H9 (cell line): ENCODE measurements at regions not wholly inside any gene's neighbourhood (a gene's known extent, or its start where the extent isn't known, plus 50 kb on each side); places are given as distances from the start of the nearest gene placed in this dataset.

Experiments
- DNase-seq: peaks from one replicate; pipeline ENCODE4 v3.0.0-alpha.2; 2017
- H2AFZ ChIP-seq: one replicate; pipeline ENCODE4 v1.6.1; 2013; ENCODE audit warnings: mild to moderate bottlenecking, low read length, control low read depth, moderate library complexity
- H2AK5ac ChIP-seq: 2 replicates; pipeline ENCODE4 v1.6.1; 2013; ENCODE audit warnings: low read length, control low read depth, mixed read lengths; ENCODE audit not compliant: insufficient read length
- H2BK120ac ChIP-seq: one replicate; pipeline ENCODE4 v1.6.1; 2013; ENCODE audit warnings: low read depth, mild to moderate bottlenecking, low read length, control low read depth, inconsistent platforms; ENCODE audit not compliant: poor library complexity, severe bottlenecking
- H2BK12ac ChIP-seq: 2 replicates; pipeline ENCODE4 v1.6.1; 2013; ENCODE audit warnings: low read length, control low read depth, mixed read lengths, low read depth; ENCODE audit not compliant: insufficient read length
- H2BK15ac ChIP-seq: 2 replicates; pipeline ENCODE4 v1.6.1; 2013; ENCODE audit warnings: low read depth, low read length, control low read depth
- H2BK20ac ChIP-seq: one replicate; pipeline ENCODE4 v1.6.1; 2013; ENCODE audit warnings: low read depth, mild to moderate bottlenecking, low read length, control low read depth, inconsistent platforms; ENCODE audit not compliant: poor library complexity, severe bottlenecking
- H2BK5ac ChIP-seq: 2 replicates; pipeline ENCODE4 v1.6.1; 2013; ENCODE audit warnings: low read length, control low read depth, mixed read lengths; ENCODE audit not compliant: insufficient read length
- H3K14ac ChIP-seq: 2 replicates; pipeline ENCODE4 v1.6.1; 2013; ENCODE audit warnings: low read length, control low read depth; ENCODE audit not compliant: insufficient read depth
- H3K18ac ChIP-seq: 2 replicates; pipeline ENCODE4 v1.6.1; 2013; ENCODE audit warnings: low read depth, mild to moderate bottlenecking, mixed read lengths, low read length, control low read depth; ENCODE audit not compliant: insufficient read length
- H3K23ac ChIP-seq: 2 replicates; pipeline ENCODE4 v1.6.1; 2013; ENCODE audit warnings: low read length, control low read depth, mixed read lengths, low read depth; ENCODE audit not compliant: insufficient read length
- H3K23me2 ChIP-seq: 2 replicates; pipeline ENCODE4 v1.6.1; 2013; ENCODE audit warnings: low read depth, mild to moderate bottlenecking, mixed read lengths, low read length, control low read depth; ENCODE audit not compliant: insufficient read length, poor library complexity, severe bottlenecking
- H3K27ac ChIP-seq: 2 replicates; pipeline ENCODE4 v1.5.1; 2013; ENCODE audit warnings: low read length, control low read depth, mixed read lengths, low read depth; ENCODE audit not compliant: insufficient read length
- H3K27me3 ChIP-seq: 2 replicates; pipeline ENCODE4 v1.6.1; 2013; ENCODE audit warnings: low read length, control low read depth, inconsistent platforms; ENCODE audit not compliant: insufficient read depth
- H3K4ac ChIP-seq: 2 replicates; pipeline ENCODE4 v1.6.1; 2013; ENCODE audit warnings: low read depth, mild to moderate bottlenecking, control low read depth, inconsistent platforms, low read length, moderate library complexity
- H3K4me1 ChIP-seq: 2 replicates; pipeline ENCODE4 v1.6.1; 2013; ENCODE audit warnings: low read length, control low read depth, inconsistent platforms; ENCODE audit not compliant: insufficient read depth
- H3K4me2 ChIP-seq: 2 replicates; pipeline ENCODE4 v1.6.1; 2013; ENCODE audit warnings: low read length, control low read depth, mixed read lengths; ENCODE audit not compliant: insufficient read length, insufficient read depth
- H3K56ac ChIP-seq: 2 replicates; pipeline ENCODE4 v1.6.1; 2013; ENCODE audit warnings: low read depth, mild to moderate bottlenecking, mixed read lengths, low read length, control low read depth; ENCODE audit not compliant: insufficient read length
- H3K79me1 ChIP-seq: 2 replicates; pipeline ENCODE4 v1.6.1; 2013; ENCODE audit warnings: low read depth, mild to moderate bottlenecking, moderate library complexity, low read length, control low read depth, inconsistent platforms; ENCODE audit not compliant: insufficient read depth, poor library complexity, severe bottlenecking
- H3K79me2 ChIP-seq: 2 replicates; pipeline ENCODE4 v1.6.1; 2013; ENCODE audit warnings: low read length, control low read depth, inconsistent platforms; ENCODE audit not compliant: insufficient read depth
- H3K9ac ChIP-seq: 2 replicates; pipeline ENCODE4 v1.6.1; 2013; ENCODE audit warnings: low read length, control low read depth, mixed read lengths; ENCODE audit not compliant: insufficient read length; ENCODE audit errors: extremely low read depth
- H3K9me3 ChIP-seq: one replicate; pipeline ENCODE4 v1.6.1; 2013; ENCODE audit warnings: low read depth, low read length, inconsistent platforms; ENCODE audit not compliant: control insufficient read depth
- H3T11ph ChIP-seq: one replicate; pipeline ENCODE4 v1.6.1; 2013; ENCODE audit warnings: mild to moderate bottlenecking, low read length, control low read depth, inconsistent platforms
- H4K20me1 ChIP-seq: one replicate; pipeline ENCODE4 v1.6.1; 2013; ENCODE audit not compliant: control insufficient read depth, insufficient read length, insufficient read depth
- H4K5ac ChIP-seq: 2 replicates; pipeline ENCODE4 v1.6.1; 2013; ENCODE audit warnings: low read depth, mild to moderate bottlenecking, mixed read lengths, low read length, control low read depth; ENCODE audit not compliant: insufficient read length
- H4K8ac ChIP-seq: replicated peaks from 2 replicates; pipeline ENCODE4 v1.6.1; 2013; ENCODE audit warnings: low read length, control low read depth, mixed read lengths, low read depth; ENCODE audit not compliant: insufficient read length
- H4K91ac ChIP-seq: 2 replicates; pipeline ENCODE4 v1.6.1; 2013; ENCODE audit warnings: low read depth, mild to moderate bottlenecking, moderate library complexity, mixed read lengths, low read length, control low read depth; ENCODE audit not compliant: insufficient read length
- H3K27ac Mint-ChIP-seq, 3 experiments: 2 replicates in 2 of 3; 3 replicates in 1 of 3; pipeline ENCODE4 v1.8.0; 2020 to 2021; ENCODE audit warnings: mixed read lengths in 3 of 3, mild to moderate bottlenecking in 1 of 3, moderate library complexity in 1 of 3
- H3K27me3 Mint-ChIP-seq: 2 replicates; pipeline ENCODE4 v1.8.0; 2021; ENCODE audit warnings: low read depth, mild to moderate bottlenecking, moderate library complexity, mixed read lengths
- H3K36me3 Mint-ChIP-seq, 3 experiments: 2 replicates in 2 of 3; 3 replicates in 1 of 3; pipeline ENCODE4 v1.8.0; 2020 to 2021; ENCODE audit warnings: low read depth in 3 of 3, mixed read lengths in 3 of 3; ENCODE audit not compliant: insufficient read depth in 1 of 3
- H3K4me1 Mint-ChIP-seq, 2 experiments: 2 replicates each; pipeline ENCODE4 v1.8.0; 2020; ENCODE audit warnings: mixed read lengths in 2 of 2
- H3K4me3 Mint-ChIP-seq, 2 experiments: 2 replicates in 1 of 2; 3 replicates in 1 of 2; pipeline ENCODE4 v1.8.0; 2020 to 2021; ENCODE audit warnings: mild to moderate bottlenecking in 2 of 2, mixed read lengths in 2 of 2, moderate library complexity in 1 of 2
- H3K9me3 Mint-ChIP-seq, 2 experiments: 2 replicates in 1 of 2; 3 replicates in 1 of 2; pipeline ENCODE4 v1.8.0; 2020; ENCODE audit warnings: mild to moderate bottlenecking in 2 of 2, mixed read lengths in 2 of 2, moderate library complexity in 1 of 2
- TF ChIP-seq, protein P1 (sequence below): fragments of 200-600 bp; sonication (generic); conservative IDR thresholded peaks from 3 replicates; pipeline ENCODE4 v1.8.0; 2021; ENCODE audit warnings: antibody characterized with exemption, mild to moderate bottlenecking

- Mint-ChIP-seq H3K4me3 (no peak overlapping the region), H3K27me3 (no peaks in the 10 kb centered on the region; the same call in 1 of the 2 replicates), H3K4me1 (peaks cover 24 to 27% of the 10 kb centered on the region in 2 experiments), H3K9me3 (no peaks in the 10 kb centered on the region), H3K27ac (no peak overlapping the region), H3K36me3 (no peaks in the 10 kb centered on the region; a peak in 1 of 7 replicates)
- no peak overlapping the region for H4K8ac ChIP-seq
- no peak overlapping the region for H2BK5ac ChIP-seq
- no peak overlapping the region for H3K4me2 ChIP-seq
- no peak overlapping the region for H2AK5ac ChIP-seq
- no peak overlapping the region for H2BK20ac ChIP-seq
- H3K18ac ChIP-seq = no peak overlapping the region
- no peak overlapping the region for H3K23ac ChIP-seq
- no peak overlapping the region for H3K14ac ChIP-seq
- H3K27me3 ChIP-seq = no peaks in the 10 kb centered on the region
- no peaks in the 10 kb centered on the region for H4K20me1 ChIP-seq
- no peak overlapping the region for H3K27ac ChIP-seq
- no peak overlapping the region for H2BK12ac ChIP-seq
- H2AFZ ChIP-seq = no peak overlapping the region
- TF ChIP-seq, protein P1, sequence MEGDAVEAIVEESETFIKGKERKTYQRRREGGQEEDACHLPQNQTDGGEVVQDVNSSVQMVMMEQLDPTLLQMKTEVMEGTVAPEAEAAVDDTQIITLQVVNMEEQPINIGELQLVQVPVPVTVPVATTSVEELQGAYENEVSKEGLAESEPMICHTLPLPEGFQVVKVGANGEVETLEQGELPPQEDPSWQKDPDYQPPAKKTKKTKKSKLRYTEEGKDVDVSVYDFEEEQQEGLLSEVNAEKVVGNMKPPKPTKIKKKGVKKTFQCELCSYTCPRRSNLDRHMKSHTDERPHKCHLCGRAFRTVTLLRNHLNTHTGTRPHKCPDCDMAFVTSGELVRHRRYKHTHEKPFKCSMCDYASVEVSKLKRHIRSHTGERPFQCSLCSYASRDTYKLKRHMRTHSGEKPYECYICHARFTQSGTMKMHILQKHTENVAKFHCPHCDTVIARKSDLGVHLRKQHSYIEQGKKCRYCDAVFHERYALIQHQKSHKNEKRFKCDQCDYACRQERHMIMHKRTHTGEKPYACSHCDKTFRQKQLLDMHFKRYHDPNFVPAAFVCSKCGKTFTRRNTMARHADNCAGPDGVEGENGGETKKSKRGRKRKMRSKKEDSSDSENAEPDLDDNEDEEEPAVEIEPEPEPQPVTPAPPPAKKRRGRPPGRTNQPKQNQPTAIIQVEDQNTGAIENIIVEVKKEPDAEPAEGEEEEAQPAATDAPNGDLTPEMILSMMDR = no peak
- no peaks in the 10 kb centered on the region for H3K79me1 ChIP-seq
- peak overlapping the region; percentile 29 for H3K9ac ChIP-seq
- H3K23me2 ChIP-seq = no peaks in the 10 kb centered on the region
- no peak overlapping the region for H4K91ac ChIP-seq
- no peak overlapping the region for H3K4ac ChIP-seq
- H3K79me2 ChIP-seq = no peaks in the 10 kb centered on the region
- no peak overlapping the region for H3K56ac ChIP-seq
- no peak overlapping the region for H2BK15ac ChIP-seq
- H3T11ph ChIP-seq = no peak overlapping the region
- H4K5ac ChIP-seq = no peak overlapping the region
- DNase-seq = no peak
- peaks cover 3% of the 10 kb centered on the region; the same call in 1 of the 2 replicates for H3K4me1 ChIP-seq
- no peak overlapping the region for H2BK120ac ChIP-seq
- H3K9me3 ChIP-seq = no peaks in the 10 kb centered on the region
These were observed 396.0 kb downstream of the FAT4 start for GRCh38 chr4:125710766-125711165.
